HG02981 (cell line): ENCODE measurements at regions not wholly inside any gene's neighbourhood (a gene's known extent, or its start where the extent isn't known, plus 50 kb on each side); places are given as distances from the start of the nearest gene placed in this dataset.
"Not testable (repeated sequence)": the region's sequence is repeated elsewhere in the genome, so short reads cannot be mapped to it uniquely, and the experiment has no call there.

Experiments used
- ATAC-seq: cut with Tn5 transposase; IDR thresholded peaks from one replicate; pipeline ENCODE4 v1.9.1; 2021; ENCODE audit warnings: mild to moderate bottlenecking, moderate library complexity; ENCODE audit not compliant: unreplicated experiment

GRCh38 chr17:79560527-79560926, 50.3 kb downstream of the RBFOX3 start:
- ATAC-seq, result no peak

- ATAC-seq, result no peak
Observed at GRCh38 chr17:79559111-79559887, 51.6 kb downstream of the RBFOX3 start.

GRCh38 chr17:79558091-79558900, 52.6 kb downstream of the RBFOX3 start:
- ATAC-seq, result no peak

GRCh38 chr17:79557276-79558090, 53.4 kb downstream of the RBFOX3 start:
- ATAC-seq, result no peak

GRCh38 chr17:79556271-79556670, 54.6 kb downstream of the RBFOX3 start:
- ATAC-seq, result no peak

- ATAC-seq, result no peak
Observed at GRCh38 chr17:79555543-79555942, 55.3 kb downstream of the RBFOX3 start.

GRCh38 chr17:79554346-79554745, 56.5 kb downstream of the RBFOX3 start:
- ATAC-seq, result not testable (repeated sequence)

- no peak for ATAC-seq
Observed at GRCh38 chr17:79552824-79553223, 58.0 kb downstream of the RBFOX3 start.

GRCh38 chr17:79552405-79552804, 58.4 kb downstream of the RBFOX3 start:
- ATAC-seq, result no peak

- no peak for ATAC-seq
Observed at GRCh38 chr17:79549141-79549915, 61.5 kb downstream of the RBFOX3 start.

GRCh38 chr17:79548116-79548515, 62.7 kb downstream of the RBFOX3 start:
- no peak for ATAC-seq

GRCh38 chr17:79547586-79547985, 63.3 kb downstream of the RBFOX3 start:
- ATAC-seq, result no peak

- ATAC-seq, result not testable (repeated sequence)
Observed at GRCh38 chr17:79547171-79547570, 63.7 kb downstream of the RBFOX3 start.

GRCh38 chr17:79546386-79546785, 64.5 kb downstream of the RBFOX3 start:
- ATAC-seq, result no peak

- ATAC-seq, result no peak
Observed at GRCh38 chr17:79545251-79546005, 65.4 kb downstream of the RBFOX3 start.

GRCh38 chr17:79544142-79544914, 66.5 kb downstream of the RBFOX3 start:
- ATAC-seq, result no peak

- no peak for ATAC-seq
Observed at GRCh38 chr17:79543531-79543930, 67.3 kb downstream of the RBFOX3 start.

GRCh38 chr17:79542718-79543117, 68.1 kb downstream of the RBFOX3 start:
- no peak for ATAC-seq
